Spleen (tissue), 11 donors: ENCODE measurements at regions not wholly inside any gene's neighbourhood (a gene's known extent, or its start where the extent isn't known, plus 50 kb on each side); places are given as distances from the start of the nearest gene placed in this dataset.
A peak's percentile ranks its signal among the peaks of the same experiment; 100 is the strongest.

Experiments used
- DNase-seq: peaks from one replicate; pipeline ENCODE4 v3.0.0-alpha.2; 2020
- H3K27ac ChIP-seq, 8 donors: fragments of 200-600 bp; sonication (generic) in 7 of 8; 1 replicate in 4 of 8; 2 replicates in 4 of 8; pipeline versions ENCODE4 v1.5.0 to v1.8.0; 2016 to 2021; ENCODE audit warnings: inconsistent platforms in 4 of 8, mild to moderate bottlenecking in 4 of 8, moderate library complexity in 1 of 8
- H3K27me3 ChIP-seq, 7 donors: fragments of 200-600 bp; sonication (generic) in 6 of 7; replicated peaks in 1 of 7; 1 replicate in 4 of 7; 2 replicates in 3 of 7; pipeline versions ENCODE4 v1.5.0 to v1.8.0; 2016 to 2021; ENCODE audit warnings: inconsistent platforms in 3 of 7, mild to moderate bottlenecking in 1 of 7
- H3K36me3 ChIP-seq, 6 donors: fragments of 200-600 bp; sonication (generic) in 5 of 6; 1 replicate in 4 of 6; 2 replicates in 2 of 6; pipeline versions ENCODE4 v1.5.0 to v1.8.0; 2016 to 2021; ENCODE audit warnings: inconsistent platforms in 2 of 6
- H3K4me1 ChIP-seq, 6 donors: fragments of 200-600 bp; sonication (generic) in 5 of 6; 1 replicate in 3 of 6; 2 replicates in 3 of 6; pipeline versions ENCODE4 v1.5.0 to v1.8.0; 2016 to 2021; ENCODE audit warnings: inconsistent platforms in 3 of 6
- H3K4me3 ChIP-seq, 8 donors: fragments of 200-600 bp; sonication (generic) in 7 of 8; 1 replicate in 4 of 8; 2 replicates in 4 of 8; pipeline versions ENCODE4 v1.5.0 to v1.8.0; 2016 to 2021; ENCODE audit warnings: inconsistent platforms in 4 of 8, mild to moderate bottlenecking in 4 of 8, moderate library complexity in 2 of 8
- H3K9me3 ChIP-seq, 8 donors: fragments of 200-600 bp; sonication (generic) in 7 of 8; 1 replicate in 4 of 8; 2 replicates in 4 of 8; pipeline versions ENCODE4 v1.5.0 to v1.8.0; 2016 to 2021; ENCODE audit warnings: inconsistent platforms in 4 of 8
- CTCF ChIP-seq, 11 experiments: fragments of 200-600 bp in 7 of 11; fragments of 450-650 bp in 4 of 11; sonication (generic) in 4 of 11; IDR thresholded peaks in 8 of 11; conservative IDR thresholded peaks in 3 of 11; 1 replicate in 7 of 11; 2 replicates in 4 of 11; pipeline versions ENCODE4 v1.4.0 to v1.8.0; 2016 to 2021; ENCODE audit warnings: antibody characterized with exemption in 11 of 11, inconsistent platforms in 4 of 11, mild to moderate bottlenecking in 1 of 11
- POLR2A ChIP-seq, 3 donors: fragments of 450-650 bp; IDR thresholded peaks; one replicate each; pipeline ENCODE4 v1.5.1; 2017; ENCODE audit warnings: antibody characterized with exemption in 3 of 3, mild to moderate bottlenecking in 1 of 3
- POLR2AphosphoS5 ChIP-seq, 3 donors: sonication (generic); formaldehyde crosslinking; IDR thresholded peaks; one replicate each; pipeline ENCODE4 v1.5.1; 2017; ENCODE audit warnings: antibody characterized with exemption in 3 of 3
- WGBS, 5 donors: extraction: QIAGEN DNeasy Blood & Tissue Kit in 3 of 5; methylation state at CpG; one replicate each; pipeline versions ENCODE4 v1.1.5 to v1.1.7; 2013 to 2018; 5-methylcytosine and 5-hydroxymethylcytosine counted together
- intact Hi-C: fragments of 100-400 bp; cut with DNase I; formaldehyde crosslinking; loops from one replicate; pipeline ENCODE4 v1.15.0; 2023; ENCODE audit warnings: low total_unique reads
- donor health status: healthy with polysubstance abuse.
- donor health status: DM: no; HTN: no; CAD: no; lungs with moderate emphysema.
- donor health status: DM: no; HTN: no; CAD: no.
- donor health status: Bipolar disorder and iron deficiency.
- donor health status: healthy.
- donor health status: DM: no; HTN: no; CAD: no.
- donor health status: DM: yes; HTN: yes; CAD: no.

GRCh38 chr3:46120983-46121382, 87.1 kb downstream of the CCR1 start:
- intact Hi-C loops, result no loop called here

GRCh38 chr3:46119709-46120498, 88.2 kb downstream of the CCR1 start:
- no peak overlapping the region for H3K27ac ChIP-seq
- no peaks in the 10 kb centered on the region for H3K9me3 ChIP-seq
- H3K4me1 ChIP-seq, result peaks cover 0 to 30% (median 8%) of the 10 kb centered on the region in 6 donors
- H3K4me3 ChIP-seq, result no peak overlapping the region
- no peaks in the 10 kb centered on the region for H3K36me3 ChIP-seq
- DNase-seq, result no peak
- no peak for TF ChIP-seq POLR2AphosphoS5 (IDR thresholded peaks at IDR 0.05)
- no peak for TF ChIP-seq CTCF (IDR thresholded peaks at IDR 0.05 in 8 of 11, conservative IDR thresholded peaks at IDR 0.05 in 3 of 11)
- no peak for TF ChIP-seq POLR2A (IDR thresholded peaks at IDR 0.05)
- no peaks in the 10 kb centered on the region for H3K27me3 ChIP-seq
- WGBS, 5 donors, result 69 to 84% (median 80%) methylated on average over 4 of the region's 4 CpGs
- intact Hi-C loops, result no loop called here

More at GRCh38 chr3:46120983-46121382, 87.1 kb downstream of the CCR1 start:
- no peak for TF ChIP-seq CTCF (IDR thresholded peaks at IDR 0.05 in 8 of 11, conservative IDR thresholded peaks at IDR 0.05 in 3 of 11)
- no peak for TF ChIP-seq POLR2A (IDR thresholded peaks at IDR 0.05)
- TF ChIP-seq POLR2AphosphoS5 (IDR thresholded peaks at IDR 0.05), result no peak
- WGBS, 5 donors, result 53 to 79% (median 66%) methylated on average over 1 of the region's 1 CpG
- Histone ChIP-seq H3K27ac (no peak overlapping the region), H3K9me3 (no peaks in the 10 kb centered on the region), H3K4me1 (peaks cover 0 to 34% (median 12%) of the 10 kb centered on the region in 6 donors), H3K27me3 (no peaks in the 10 kb centered on the region), H3K36me3 (no peaks in the 10 kb centered on the region), H3K4me3 (no peak overlapping the region)
- no peak for DNase-seq

GRCh38 chr3:46119253-46119652, 88.9 kb downstream of the CCR1 start:
- intact Hi-C loops, result no loop called here
- TF ChIP-seq POLR2AphosphoS5 (IDR thresholded peaks at IDR 0.05), result no peak
- no peak for TF ChIP-seq POLR2A (IDR thresholded peaks at IDR 0.05)
- TF ChIP-seq CTCF (IDR thresholded peaks at IDR 0.05 in 8 of 11, conservative IDR thresholded peaks at IDR 0.05 in 3 of 11), result no peak
- Histone ChIP-seq H3K4me3 (no peak overlapping the region), H3K36me3 (no peaks in the 10 kb centered on the region), H3K9me3 (no peaks in the 10 kb centered on the region), H3K27ac (no peak overlapping the region), H3K4me1 (peaks cover 0 to 30% (median 7%) of the 10 kb centered on the region in 6 donors), H3K27me3 (no peaks in the 10 kb centered on the region)
- DNase-seq, result no peak
- WGBS, 5 donors, result 77 to 95% (median 93%) methylated on average over 3 of the region's 3 CpGs

- WGBS, 5 donors, result 76 to 82% (median 81%) methylated on average over 4 of the region's 4 CpGs
These were observed 89.7 kb upstream of the XCR1 start for GRCh38 chr3:46116996-46117395.

More at GRCh38 chr3:46116996-46117395, 89.7 kb upstream of the XCR1 start:
- no peaks in the 10 kb centered on the region for H3K36me3 ChIP-seq
- peaks cover 0 to 29% (median 2%) of the 10 kb centered on the region in 6 donors for H3K4me1 ChIP-seq
- intact Hi-C loops, result no loop called here
- H3K27me3 ChIP-seq, result no peaks in the 10 kb centered on the region
- H3K4me3 ChIP-seq, result no peak overlapping the region
- DNase-seq, result no peak
- H3K27ac ChIP-seq, result peak overlapping the region in 6 of 8 donors; percentile 10 to 90 (median 36)
- H3K9me3 ChIP-seq, result no peaks in the 10 kb centered on the region
- TF ChIP-seq POLR2A (IDR thresholded peaks at IDR 0.05) (no peak), CTCF (IDR thresholded peaks at IDR 0.05 in 8 of 11, conservative IDR thresholded peaks at IDR 0.05 in 3 of 11) (no peak), POLR2AphosphoS5 (IDR thresholded peaks at IDR 0.05) (no peak)
